Bronchial epithelial cell (primary cell): ENCODE measurements at regions not wholly inside any gene's neighbourhood (a gene's known extent, or its start where the extent isn't known, plus 50 kb on each side); places are given as distances from the start of the nearest gene placed in this dataset.

Experiments
- DNase-seq: peaks from one replicate; pipeline ENCODE4 v3.0.0-alpha.2; 2010; ENCODE audit warnings: low read depth
- FAIRE-seq: peaks from 2 replicates; lab custom pipeline; 2011; peaks lifted over from hg19 to GRCh38; lab: Jason Lieb, UNC
- H3K27me3 ChIP-seq: 2 replicates; pipeline ENCODE4 v1.5.1; 2011; ENCODE audit warnings: low read length; ENCODE audit not compliant: control insufficient read depth, insufficient read depth
- H3K36me3 ChIP-seq: 2 replicates; pipeline ENCODE4 v1.5.1; 2011; ENCODE audit warnings: low read length; ENCODE audit not compliant: control insufficient read depth, insufficient read depth
- H3K4me3 ChIP-seq: 2 replicates; pipeline ENCODE4 v1.5.1; 2011; ENCODE audit warnings: mild to moderate bottlenecking, low read depth, low read length, control low read depth
- CTCF ChIP-seq: IDR thresholded peaks from 2 replicates; pipeline ENCODE4 v1.5.1; 2011; ENCODE audit warnings: mild to moderate bottlenecking, moderate library complexity, low read length, control low read depth, inconsistent platforms; ENCODE audit not compliant: insufficient read depth, severe bottlenecking

GRCh38 chr6:11413728-11414127, 123.8 kb upstream of the TMEM170B start:
- DNase-seq, result peak; percentile 87
- H3K27me3 ChIP-seq, result no peaks in the 10 kb centered on the region
- no peak for FAIRE-seq
- no peak for TF ChIP-seq CTCF
- no peaks in the 10 kb centered on the region for H3K36me3 ChIP-seq
- no peak overlapping the region for H3K4me3 ChIP-seq

- FAIRE-seq, result no peak
- Histone ChIP-seq H3K4me3 (no peak overlapping the region), H3K36me3 (no peaks in the 10 kb centered on the region), H3K27me3 (no peaks in the 10 kb centered on the region)
- no peak for TF ChIP-seq CTCF
- no peak for DNase-seq
These were observed 124.3 kb upstream of the TMEM170B start for GRCh38 chr6:11413117-11413687.

DNA sequence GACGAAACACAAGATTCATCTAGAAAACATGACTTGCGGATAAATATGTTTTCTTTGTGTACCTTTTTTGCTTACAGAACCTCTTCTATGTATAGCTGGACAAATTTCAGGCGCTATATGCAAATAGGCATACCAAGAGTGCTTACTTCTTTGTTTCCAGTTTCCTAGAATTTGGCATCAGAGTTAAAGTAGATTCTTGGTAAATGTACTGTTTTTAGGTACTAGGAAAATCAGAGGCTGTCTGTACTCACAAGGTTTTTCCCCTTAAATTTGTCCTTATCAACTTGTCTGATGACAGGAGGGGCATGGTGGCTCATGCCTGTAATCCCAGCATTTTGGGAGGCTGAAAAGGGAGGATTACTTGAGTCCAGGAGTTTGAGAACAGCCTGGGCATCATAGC, 124.9 kb upstream of the TMEM170B start:
- DNase-seq, result no peak
- Histone ChIP-seq H3K36me3 (no peaks in the 10 kb centered on the region), H3K27me3 (no peaks in the 10 kb centered on the region), H3K4me3 (no peak overlapping the region)
- no peak for TF ChIP-seq CTCF
- FAIRE-seq, result no peak

- Histone ChIP-seq H3K36me3 (no peaks in the 10 kb centered on the region), H3K4me3 (no peak overlapping the region), H3K27me3 (no peaks in the 10 kb centered on the region)
- DNase-seq, result no peak
- no peak for TF ChIP-seq CTCF
- FAIRE-seq, result no peak
These were observed 125.5 kb upstream of the TMEM170B start for GRCh38 chr6:11412011-11412424.

- TF ChIP-seq CTCF, result no peak
- no peak for DNase-seq
- FAIRE-seq, result no peak
- H3K27me3 ChIP-seq, result no peaks in the 10 kb centered on the region
- no peaks in the 10 kb centered on the region for H3K36me3 ChIP-seq
- H3K4me3 ChIP-seq, result no peak overlapping the region
These were observed 126.0 kb upstream of the TMEM170B start for GRCh38 chr6:11411593-11411992.
